ENCODE measurements at regions not wholly inside any gene's neighbourhood (a gene's known extent, or its start where the extent isn't known, plus 50 kb on each side); places are given as distances from the start of the nearest gene placed in this dataset.

GRCh38 chr1:39131940-39132339 is 72.6 kb upstream of the MACF1 start:
- TF ChIP-seq, protein P1, sequence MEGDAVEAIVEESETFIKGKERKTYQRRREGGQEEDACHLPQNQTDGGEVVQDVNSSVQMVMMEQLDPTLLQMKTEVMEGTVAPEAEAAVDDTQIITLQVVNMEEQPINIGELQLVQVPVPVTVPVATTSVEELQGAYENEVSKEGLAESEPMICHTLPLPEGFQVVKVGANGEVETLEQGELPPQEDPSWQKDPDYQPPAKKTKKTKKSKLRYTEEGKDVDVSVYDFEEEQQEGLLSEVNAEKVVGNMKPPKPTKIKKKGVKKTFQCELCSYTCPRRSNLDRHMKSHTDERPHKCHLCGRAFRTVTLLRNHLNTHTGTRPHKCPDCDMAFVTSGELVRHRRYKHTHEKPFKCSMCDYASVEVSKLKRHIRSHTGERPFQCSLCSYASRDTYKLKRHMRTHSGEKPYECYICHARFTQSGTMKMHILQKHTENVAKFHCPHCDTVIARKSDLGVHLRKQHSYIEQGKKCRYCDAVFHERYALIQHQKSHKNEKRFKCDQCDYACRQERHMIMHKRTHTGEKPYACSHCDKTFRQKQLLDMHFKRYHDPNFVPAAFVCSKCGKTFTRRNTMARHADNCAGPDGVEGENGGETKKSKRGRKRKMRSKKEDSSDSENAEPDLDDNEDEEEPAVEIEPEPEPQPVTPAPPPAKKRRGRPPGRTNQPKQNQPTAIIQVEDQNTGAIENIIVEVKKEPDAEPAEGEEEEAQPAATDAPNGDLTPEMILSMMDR (IDR thresholded peaks at IDR 0.05) = no peak
- TF ChIP-seq POLR2A (IDR thresholded peaks at IDR 0.05) = no peak
